Gastrocnemius medialis (tissue), 4 donors: ENCODE measurements at regions not wholly inside any gene's neighbourhood (a gene's known extent, or its start where the extent isn't known, plus 50 kb on each side); places are given as distances from the start of the nearest gene placed in this dataset.

Experiments used
- POLR2A ChIP-seq, 2 donors: fragments of 450-650 bp; IDR thresholded peaks; one replicate each; pipeline ENCODE4 v1.6.1; 2017; ENCODE audit warnings: antibody characterized with exemption in 2 of 2, mild to moderate bottlenecking in 2 of 2, moderate library complexity in 2 of 2
- TF ChIP-seq, protein P1 (sequence below), 5 experiments: fragments of 450-650 bp in 3 of 5; fragments of 200-600 bp in 2 of 5; sonication (generic) in 2 of 5; IDR thresholded peaks in 4 of 5; conservative IDR thresholded peaks in 1 of 5; 1 replicate in 4 of 5; 2 replicates in 1 of 5; pipeline ENCODE4 v1.5.1; 2016 to 2019; ENCODE audit warnings: antibody characterized with exemption in 5 of 5, mild to moderate bottlenecking in 3 of 5, moderate library complexity in 3 of 5

DNA sequence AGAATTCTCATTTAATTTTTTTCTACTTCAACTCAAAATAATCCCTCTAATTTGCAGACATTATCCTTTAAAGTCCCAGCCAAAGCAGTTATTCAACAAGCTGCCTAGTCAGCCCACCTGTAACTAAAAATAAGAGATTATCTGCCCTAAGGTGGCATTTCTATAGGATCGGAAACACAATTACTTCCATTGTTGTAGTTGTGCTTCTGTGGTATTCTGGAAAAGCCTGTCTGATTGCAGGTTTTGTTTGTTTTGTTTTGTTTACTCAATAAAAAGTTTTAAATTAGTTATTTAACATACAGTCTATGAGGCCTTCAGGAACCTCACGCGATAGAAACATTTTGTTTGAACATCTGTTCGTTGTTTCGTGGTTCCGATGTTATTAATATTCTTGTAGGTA is 101.0 kb downstream of the ZIC5 start:
- TF ChIP-seq, protein P1, sequence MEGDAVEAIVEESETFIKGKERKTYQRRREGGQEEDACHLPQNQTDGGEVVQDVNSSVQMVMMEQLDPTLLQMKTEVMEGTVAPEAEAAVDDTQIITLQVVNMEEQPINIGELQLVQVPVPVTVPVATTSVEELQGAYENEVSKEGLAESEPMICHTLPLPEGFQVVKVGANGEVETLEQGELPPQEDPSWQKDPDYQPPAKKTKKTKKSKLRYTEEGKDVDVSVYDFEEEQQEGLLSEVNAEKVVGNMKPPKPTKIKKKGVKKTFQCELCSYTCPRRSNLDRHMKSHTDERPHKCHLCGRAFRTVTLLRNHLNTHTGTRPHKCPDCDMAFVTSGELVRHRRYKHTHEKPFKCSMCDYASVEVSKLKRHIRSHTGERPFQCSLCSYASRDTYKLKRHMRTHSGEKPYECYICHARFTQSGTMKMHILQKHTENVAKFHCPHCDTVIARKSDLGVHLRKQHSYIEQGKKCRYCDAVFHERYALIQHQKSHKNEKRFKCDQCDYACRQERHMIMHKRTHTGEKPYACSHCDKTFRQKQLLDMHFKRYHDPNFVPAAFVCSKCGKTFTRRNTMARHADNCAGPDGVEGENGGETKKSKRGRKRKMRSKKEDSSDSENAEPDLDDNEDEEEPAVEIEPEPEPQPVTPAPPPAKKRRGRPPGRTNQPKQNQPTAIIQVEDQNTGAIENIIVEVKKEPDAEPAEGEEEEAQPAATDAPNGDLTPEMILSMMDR (IDR thresholded peaks at IDR 0.05 in 4 of 5, conservative IDR thresholded peaks at IDR 0.05 in 1 of 5): no peak
- TF ChIP-seq POLR2A (IDR thresholded peaks at IDR 0.05): no peak
